Right renal cortex interstitium (tissue), 3 donors: ENCODE measurements at regions not wholly inside any gene's neighbourhood (a gene's known extent, or its start where the extent isn't known, plus 50 kb on each side); places are given as distances from the start of the nearest gene placed in this dataset.

Source experiments
- DNase-seq, 3 donors: peaks; one replicate each; pipeline ENCODE4 v3.0.0-alpha.2; 2013; ENCODE audit warnings: low read depth in 3 of 3, low spot score in 2 of 3

- DNase-seq = peak in 2 of 3 donors; percentile 29 to 31
These were observed 544.6 kb upstream of the BTBD3 start for GRCh38 chr20:11372876-11373790.

- no peak for DNase-seq
These were observed 542.4 kb upstream of the BTBD3 start for GRCh38 chr20:11375335-11375734.

GRCh38 chr20:11375966-11376365 lies 541.7 kb upstream of the BTBD3 start:
- no peak for DNase-seq

- DNase-seq = no peak
These were observed 541.3 kb upstream of the BTBD3 start for GRCh38 chr20:11376420-11376819.

- DNase-seq = no peak
These were observed 540.7 kb upstream of the BTBD3 start for GRCh38 chr20:11376998-11377397.

- DNase-seq = no peak
These were observed 539.9 kb upstream of the BTBD3 start for GRCh38 chr20:11377761-11378160.

- DNase-seq = no peak
These were observed 539.4 kb upstream of the BTBD3 start for GRCh38 chr20:11378252-11378651.

GRCh38 chr20:11379257-11380011 lies 538.3 kb upstream of the BTBD3 start:
- no peak for DNase-seq

- no peak for DNase-seq
These were observed 537.4 kb upstream of the BTBD3 start for GRCh38 chr20:11380283-11380682.

- DNase-seq = no peak
These were observed 530.4 kb upstream of the BTBD3 start for GRCh38 chr20:11387189-11387754.

GRCh38 chr20:11389186-11389585 lies 528.5 kb upstream of the BTBD3 start:
- DNase-seq = no peak

- DNase-seq = no peak
These were observed 526.1 kb upstream of the BTBD3 start for GRCh38 chr20:11391591-11391990.

- DNase-seq = no peak
These were observed 523.4 kb upstream of the BTBD3 start for GRCh38 chr20:11394145-11394833.

- DNase-seq = no peak
These were observed 522.1 kb upstream of the BTBD3 start for GRCh38 chr20:11395581-11395980.

- no peak for DNase-seq
These were observed 515.7 kb upstream of the BTBD3 start for GRCh38 chr20:11401988-11402387.

- DNase-seq = peak; percentile 37 to 41 (median 38)
These were observed 514.0 kb upstream of the BTBD3 start for GRCh38 chr20:11403711-11404110.

GRCh38 chr20:11406877-11407276 lies 510.8 kb upstream of the BTBD3 start:
- no peak for DNase-seq

- no peak for DNase-seq
These were observed 508.1 kb upstream of the BTBD3 start for GRCh38 chr20:11409561-11409960.

- DNase-seq = no peak
These were observed 505.9 kb upstream of the BTBD3 start for GRCh38 chr20:11411765-11412164.

- no peak for DNase-seq
These were observed 490.7 kb upstream of the BTBD3 start for GRCh38 chr20:11426948-11427347.

GRCh38 chr20:11429168-11429567 lies 488.5 kb upstream of the BTBD3 start:
- no peak for DNase-seq
